ENCODE measurements at regions not wholly inside any gene's neighbourhood (a gene's known extent, or its start where the extent isn't known, plus 50 kb on each side); places are given as distances from the start of the nearest gene placed in this dataset.
"Not testable (repeated sequence)": the region's sequence is repeated elsewhere in the genome, so short reads cannot be mapped to it uniquely, and the experiment has no call there.

DNA sequence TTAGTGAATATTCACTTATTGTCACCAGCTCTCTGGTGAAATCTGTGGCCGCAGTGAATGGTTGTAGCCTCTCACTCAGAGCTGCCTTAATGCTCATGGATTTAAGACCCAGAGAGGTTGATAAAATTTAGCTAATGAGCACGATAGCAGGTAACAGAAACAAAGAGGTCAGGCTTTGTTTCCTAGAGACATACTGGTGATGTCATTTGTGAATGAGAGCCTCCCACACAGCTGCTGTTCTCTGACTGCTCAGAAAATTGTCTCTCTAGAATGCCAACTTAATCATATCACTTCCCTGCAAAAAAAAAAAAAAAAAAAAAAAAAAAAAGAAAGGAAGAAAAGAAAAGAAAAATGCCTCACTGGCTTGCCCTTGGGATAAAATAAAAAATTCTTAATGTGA is 411.7 kb upstream of the MYT1L start:
- no peak for DNase-seq (ENCODE audit: low read depth)

DNA sequence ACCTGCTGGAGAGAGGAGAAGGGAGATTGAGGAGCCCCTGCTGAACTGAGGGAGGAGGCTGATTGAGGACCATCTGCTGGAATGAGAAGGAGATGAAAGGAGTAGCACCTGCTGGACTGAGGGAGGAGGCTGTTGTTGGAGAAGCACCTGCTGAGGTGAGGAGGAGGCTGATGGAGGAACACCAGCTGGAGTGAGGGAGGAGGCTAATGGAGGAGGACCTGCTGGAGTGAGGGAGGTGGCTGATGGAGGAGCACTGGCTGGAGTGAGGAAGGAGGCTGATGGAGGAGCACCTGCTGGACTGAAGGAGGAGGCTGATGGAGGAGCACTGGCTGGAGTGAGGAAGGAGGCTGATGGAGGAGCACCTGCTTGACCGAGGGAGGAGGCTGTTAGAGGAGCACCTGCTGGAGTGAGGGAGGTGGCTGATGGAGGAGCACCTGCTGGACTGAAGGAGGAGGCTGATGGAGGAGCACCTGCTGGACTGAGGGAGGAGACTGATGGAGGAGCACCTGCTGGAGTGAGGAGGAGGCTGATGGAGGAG is 409.2 kb upstream of the MYT1L start:
- DNase-seq (ENCODE audit: low read depth) = no peak

DNA sequence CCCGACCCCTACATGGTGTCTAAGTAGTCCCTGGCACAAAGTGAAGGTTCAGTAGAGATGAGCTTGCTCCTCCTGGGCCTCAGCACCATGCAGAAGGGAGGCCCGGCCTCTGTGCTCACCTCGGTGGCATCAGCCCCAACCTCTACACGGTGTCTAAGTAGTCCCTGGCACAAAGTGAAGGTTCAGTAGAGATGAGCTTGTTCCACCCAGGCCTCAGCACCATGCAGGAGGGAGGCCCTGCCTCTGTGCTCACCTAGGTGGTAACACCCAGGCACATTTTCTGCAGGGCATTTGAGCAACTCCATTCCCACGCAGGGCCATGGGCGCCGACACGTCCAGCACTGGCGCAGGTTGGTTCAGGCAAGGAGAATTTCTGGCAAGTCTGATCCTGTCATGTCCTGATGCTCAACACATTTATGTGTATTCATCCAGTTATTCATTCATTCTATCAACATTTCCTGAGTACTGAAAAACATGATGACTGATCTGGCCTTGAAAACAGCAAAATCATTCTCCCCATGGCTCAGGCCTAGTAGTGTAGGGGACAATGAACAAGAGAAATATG is 408.2 kb upstream of the MYT1L start:
- DNase-seq (ENCODE audit: low read depth) = no peak

DNA sequence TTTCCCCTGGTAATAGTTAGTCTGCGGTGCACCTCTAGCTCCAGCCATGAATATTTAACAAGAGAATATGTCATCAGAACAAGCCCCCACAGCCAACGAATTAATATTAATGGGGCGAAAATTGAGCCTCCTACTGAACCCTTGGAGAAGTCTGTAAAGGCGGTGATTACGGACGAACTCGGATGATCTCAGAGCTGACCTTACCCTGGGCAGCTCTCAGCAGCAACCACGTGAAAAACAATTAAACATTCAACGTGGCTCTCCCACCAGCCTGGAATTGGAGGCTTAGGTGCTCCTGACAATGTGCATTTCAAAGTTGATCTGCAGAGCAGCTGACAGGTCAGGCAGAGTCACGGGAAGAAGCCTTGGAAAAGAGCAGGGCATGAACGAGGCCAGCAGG is 407.6 kb upstream of the MYT1L start:
- no peak for DNase-seq (ENCODE audit: low read depth)

DNA sequence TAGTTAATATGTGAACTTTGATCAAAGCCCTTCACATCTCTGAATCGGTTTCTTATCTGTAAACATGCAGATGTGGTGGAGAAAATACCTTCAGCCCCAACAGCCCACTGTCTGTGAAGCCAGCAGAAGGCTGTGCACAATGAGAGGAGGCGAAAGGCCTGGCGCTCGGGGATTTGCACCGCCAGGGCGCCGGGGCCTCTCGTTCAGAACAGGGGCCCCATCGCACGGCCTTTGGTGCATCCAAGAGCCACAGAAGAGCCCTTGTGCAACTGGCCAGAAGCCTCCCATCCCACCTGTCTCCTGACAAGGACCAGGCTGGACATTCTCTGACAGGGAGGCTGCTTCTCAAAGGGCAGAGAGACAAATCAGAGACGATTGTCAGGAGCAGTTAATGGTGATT is 407.2 kb upstream of the MYT1L start:
- no peak for DNase-seq (ENCODE audit: low read depth)

DNA sequence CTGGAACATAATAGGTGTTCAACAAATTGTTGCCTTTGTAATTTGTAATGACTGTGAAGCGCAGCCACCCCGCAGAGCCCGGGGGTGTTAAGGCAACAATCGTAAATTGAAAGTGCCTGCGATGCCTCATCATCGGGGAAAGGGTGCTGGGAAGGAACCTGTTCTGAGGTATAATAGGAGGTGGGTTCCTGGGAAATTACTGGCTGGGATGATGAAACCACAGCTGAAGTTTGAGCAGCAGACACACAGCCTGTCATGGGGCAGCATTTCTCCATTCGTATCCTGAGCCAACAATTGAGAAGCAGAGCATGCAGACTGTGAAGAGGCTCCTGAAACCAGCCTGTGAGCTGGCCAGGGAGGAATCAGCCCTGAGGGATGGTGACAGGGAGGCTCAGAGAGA is 404.0 kb upstream of the MYT1L start:
- DNase-seq (ENCODE audit: low read depth) = no peak

DNA sequence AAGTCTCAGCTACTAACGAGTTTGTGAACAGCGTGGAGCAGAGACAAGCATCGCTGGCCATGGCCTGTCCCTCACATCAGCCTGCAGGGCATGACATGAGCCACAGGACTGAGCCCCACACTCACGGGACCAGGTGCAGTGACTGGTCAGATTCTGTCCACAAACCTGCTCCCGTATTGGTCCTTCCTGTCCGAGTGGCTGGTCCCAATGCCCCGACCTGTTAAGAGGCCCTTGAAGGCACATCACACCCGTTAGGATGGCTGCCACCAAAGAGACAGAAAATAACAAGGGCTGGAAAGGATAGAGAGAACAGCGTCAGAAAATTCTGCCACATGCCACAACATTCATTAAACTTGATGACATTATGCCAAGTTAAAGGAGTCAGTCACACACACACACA is 403.2 kb upstream of the MYT1L start:
- DNase-seq (ENCODE audit: low read depth) = no peak

DNA sequence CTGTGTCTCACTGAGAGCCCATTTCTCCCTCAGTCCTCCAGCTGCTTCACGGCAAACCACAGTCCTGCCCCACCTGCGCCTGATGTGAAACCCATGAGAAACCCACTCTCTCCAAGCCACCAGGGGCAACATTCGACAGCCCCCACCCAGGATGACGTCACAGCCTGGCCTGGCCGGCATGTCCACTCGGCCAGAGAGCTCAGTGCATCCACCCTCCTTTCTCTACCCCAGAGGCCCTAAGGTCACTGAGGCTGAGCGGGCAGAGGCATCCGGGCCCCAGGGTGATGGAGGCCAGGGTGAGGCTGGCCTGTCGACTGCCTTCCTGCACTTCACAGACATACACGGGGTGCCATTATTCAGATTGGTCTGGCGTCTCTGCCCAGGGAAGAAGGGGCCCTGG is 402.7 kb upstream of the MYT1L start:
- no peak for DNase-seq (ENCODE audit: low read depth)

DNA sequence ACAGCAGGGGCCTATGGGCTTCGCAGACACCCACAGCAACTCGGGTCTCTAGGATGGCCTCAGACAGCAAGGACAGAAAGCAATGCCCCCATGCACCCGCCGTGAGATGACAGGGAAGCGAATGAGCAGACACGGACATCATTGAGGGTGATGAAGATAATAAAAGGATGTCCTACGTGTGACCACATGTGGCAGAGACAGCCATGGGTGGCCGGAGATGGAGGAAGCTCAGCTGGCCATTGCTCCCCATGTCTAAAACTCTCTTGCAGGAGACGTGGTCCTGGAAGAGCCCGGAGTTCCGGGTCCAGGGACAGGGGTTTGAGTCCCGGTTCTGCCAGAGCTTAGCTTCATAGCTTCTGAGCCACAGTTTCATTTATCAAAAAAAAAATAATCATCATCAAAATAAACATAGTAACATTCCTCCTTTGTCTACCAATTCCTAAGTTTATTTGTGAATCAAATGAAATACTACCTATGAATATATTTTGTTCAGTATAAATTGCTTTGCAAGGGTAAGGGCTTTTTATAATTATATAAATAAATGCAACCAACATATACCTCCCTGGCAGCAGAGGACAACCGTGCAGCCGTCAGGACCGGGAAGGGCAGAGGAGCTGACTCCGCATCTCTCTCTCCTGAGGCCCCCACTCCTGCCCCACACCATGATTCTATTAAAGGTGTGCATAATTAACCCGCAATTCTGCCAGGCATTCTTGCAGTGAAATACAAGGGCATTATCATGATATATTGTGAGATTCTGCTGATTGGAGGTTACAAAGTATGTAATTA is 401.4 kb upstream of the MYT1L start:
- no peak for DNase-seq (ENCODE audit: low read depth)

DNA sequence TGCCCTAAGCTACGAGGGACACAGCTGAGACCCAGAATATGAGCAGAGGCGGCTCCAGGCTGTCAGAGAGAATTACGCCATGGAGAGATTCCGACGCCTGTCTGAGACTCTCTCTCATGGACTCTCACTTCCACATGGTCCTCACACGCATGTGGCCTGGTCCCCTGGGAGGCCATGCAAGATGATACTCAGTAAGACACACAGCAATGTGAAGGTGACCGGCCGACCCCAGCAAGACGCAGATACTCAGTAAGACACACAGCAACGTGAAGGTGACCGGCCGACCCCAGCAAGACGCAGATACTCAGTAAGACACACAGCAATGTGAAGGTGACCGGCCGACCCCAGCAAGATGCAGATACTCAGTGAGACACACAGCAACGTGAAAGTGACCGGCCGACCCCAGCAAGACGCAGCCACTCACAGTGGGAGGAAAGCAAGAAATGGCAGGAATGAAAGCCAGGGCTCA is 400.8 kb upstream of the MYT1L start:
- no peak for DNase-seq (ENCODE audit: low read depth)

DNA sequence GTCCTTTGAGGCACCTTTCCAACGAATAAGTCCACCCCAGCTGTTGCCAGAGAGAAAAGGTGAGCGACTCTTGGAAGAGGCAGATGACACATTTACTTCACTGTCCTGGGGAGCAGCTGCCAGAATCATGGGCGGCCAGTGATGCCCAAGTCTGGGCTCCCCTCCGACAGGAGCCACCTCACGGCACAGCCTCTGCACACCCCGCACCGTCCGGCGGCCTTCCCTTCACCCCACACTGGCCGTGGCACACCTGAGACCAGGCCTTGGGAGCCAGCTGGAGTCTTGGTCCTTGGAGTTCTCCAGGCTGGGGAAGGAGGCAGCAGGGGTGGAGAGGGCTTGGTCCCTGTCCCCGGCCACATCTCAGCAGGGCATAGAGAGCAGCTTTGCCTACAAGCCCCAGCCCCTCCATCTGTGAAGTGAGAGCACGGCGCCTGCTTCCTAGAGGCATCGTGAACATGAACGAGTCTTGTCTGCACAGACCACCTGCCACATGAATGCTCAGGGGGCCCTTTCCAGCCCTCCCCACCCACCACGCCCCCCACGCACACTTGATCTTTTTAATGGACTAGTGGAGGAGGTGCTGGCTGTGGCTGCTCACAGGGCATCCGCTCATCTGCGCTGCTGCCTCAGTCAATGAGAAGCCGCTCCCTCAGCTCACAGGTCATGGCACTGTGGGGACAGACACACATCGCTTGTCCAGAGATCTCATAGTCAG is 400.2 kb upstream of the MYT1L start:
- no peak for DNase-seq (ENCODE audit: low read depth)

DNA sequence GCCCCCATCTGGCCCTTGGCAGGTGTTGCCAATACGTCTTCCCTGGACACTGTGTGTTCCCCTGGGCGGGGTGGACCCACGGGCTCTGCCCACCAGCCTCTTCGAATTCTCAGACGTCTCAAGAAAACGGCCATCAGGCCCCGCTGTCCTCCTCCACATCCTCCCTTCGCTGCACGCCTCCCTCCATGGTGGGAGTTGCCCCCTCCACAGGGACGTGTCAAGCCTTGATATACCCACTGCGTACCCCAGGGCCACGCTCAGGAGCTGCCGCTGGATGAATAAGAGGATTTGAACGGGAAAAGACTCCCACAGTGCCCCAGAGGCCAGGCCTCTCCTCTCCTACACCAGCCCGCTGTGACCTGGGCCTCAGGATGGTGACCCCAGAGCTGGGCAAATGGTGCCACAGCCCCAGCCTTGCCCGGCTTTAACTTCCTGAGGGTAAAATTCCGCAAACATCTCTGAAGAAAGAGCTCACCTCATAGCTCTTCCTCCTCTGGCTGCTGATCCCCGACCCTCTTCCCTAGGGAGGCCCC is 399.3 kb upstream of the MYT1L start:
- no peak for DNase-seq (ENCODE audit: low read depth)

DNA sequence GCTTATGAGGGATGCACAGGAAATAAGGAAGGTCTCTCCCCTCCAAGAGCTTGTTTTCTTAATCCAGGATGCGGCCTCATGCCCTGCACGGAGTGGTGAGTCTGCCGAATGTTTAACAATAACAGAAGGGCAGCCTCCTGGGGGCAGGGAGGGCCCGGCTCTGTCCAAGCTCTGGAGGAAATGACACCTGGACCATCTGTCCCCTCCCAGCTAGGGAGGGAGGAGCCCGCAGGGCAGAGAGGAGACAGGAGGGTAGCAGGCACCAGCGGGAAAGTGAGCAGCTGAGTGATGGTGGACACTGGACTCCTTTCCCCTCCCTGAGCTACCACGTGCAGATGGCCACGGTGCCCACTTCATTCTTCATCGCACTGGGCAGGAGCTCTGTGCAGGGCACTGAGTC is 398.2 kb upstream of the MYT1L start:
- no peak for DNase-seq (ENCODE audit: low read depth)

DNA sequence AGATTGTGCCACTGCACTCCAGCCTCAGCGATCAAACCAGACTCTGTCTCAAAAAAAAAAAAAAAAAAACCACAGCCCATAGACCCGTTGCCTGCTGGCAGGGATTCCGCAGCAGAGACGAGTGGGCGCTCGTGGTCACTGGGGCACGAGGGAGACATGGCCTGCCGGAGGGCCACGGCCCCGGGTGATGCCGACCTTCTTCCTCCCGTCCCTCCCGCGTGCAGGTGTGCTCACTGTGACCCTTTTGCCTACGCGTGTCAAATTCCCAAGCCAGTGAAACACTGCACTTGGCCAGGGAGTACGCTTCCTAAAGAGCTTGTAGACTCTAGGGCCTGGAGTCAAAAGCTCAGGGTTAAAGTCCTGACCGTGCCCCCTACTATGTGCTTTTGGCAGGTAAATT is 397.6 kb upstream of the MYT1L start:
- no peak for DNase-seq (ENCODE audit: low read depth)

DNA sequence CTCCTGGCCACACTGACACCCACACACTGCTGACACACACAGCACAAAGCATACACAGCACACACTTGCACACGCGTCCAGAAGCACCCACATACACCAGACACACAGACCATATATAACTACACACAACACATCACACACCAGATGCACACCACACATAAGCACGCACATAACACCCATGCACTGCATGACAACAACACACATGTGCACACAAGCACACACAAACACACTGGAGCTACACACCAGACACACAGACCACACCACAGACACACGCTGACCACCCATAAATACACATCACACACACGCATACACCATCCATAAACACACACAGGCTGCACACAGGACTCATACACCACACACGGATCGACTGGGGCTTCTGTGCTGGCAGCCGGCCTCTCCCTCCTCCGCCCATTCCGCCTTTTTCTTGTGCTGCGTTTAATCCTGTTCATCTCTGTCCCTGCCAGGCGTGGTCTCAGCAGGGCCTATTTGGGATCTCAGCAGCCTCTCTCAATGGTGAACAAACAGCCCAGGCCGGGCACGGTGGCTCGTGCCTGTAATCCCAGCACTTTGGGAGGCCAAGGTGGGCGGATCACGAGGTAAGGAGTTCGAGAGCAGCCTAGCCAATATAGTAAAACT is 396.9 kb upstream of the MYT1L start:
- no peak for DNase-seq (ENCODE audit: low read depth)

DNA sequence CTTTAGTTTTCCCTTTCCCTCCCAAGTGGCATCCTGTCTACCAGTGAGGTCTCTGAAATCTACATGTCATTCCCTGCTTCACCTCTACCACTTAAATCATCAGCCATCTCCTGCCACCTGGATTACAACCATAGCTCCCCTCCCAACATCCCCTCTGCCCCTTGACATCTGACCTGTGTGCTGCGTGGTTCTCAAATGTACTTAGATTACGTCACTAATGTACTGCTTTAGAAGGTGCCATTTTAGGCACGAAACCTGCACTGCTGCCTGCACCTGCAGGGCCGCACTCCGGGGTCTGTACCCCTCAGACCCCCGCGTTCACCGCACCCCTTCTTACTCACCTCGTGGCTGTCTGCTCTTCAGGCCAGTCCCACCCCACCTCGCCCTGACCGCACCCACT is 395.1 kb upstream of the MYT1L start:
- no peak for DNase-seq (ENCODE audit: low read depth)

DNA sequence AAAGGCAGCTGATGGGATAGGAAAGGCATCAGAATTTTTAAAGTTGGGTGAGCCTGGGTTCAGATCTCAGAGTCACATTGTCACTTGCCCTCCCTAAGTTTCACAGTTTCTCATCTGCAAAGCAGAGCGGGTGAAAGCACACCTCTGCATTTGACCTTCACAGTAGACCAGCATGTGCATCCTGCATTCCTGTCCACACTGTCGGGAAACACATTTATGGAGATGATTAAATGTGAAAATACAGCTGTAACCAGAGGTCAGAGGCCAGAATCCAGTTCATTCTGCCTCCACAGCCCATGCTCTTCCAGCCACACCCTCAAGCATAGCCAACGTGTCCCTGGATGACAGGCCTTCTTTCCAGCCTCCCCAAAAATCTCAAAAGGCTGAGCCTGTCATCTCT is 392.0 kb upstream of the MYT1L start:
- DNase-seq (ENCODE audit: low read depth) = no peak

DNA sequence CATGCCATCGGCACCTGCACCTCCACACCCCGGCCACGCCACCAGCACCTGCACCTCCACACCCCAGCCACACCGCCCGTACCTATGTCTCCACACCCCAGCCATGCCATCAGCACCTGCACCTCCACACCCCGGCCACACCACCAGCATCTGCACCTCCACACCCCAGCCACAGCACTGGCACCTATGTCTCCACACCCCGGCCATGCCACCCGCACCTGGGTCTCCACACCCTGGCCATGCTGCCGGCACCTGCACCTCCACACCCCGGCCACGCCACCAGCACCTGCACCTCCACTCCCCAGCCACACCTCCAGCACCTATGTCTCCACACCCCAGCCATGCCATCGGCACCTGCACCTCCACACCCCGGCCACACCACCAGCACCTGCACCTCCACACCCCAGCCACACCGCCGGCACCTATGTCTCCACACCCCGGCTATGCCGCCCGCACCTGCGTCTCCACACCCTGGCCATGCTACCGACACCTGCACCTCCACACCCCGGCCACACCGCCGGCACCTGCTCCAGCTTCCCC is 390.3 kb upstream of the MYT1L start:
- DNase-seq (ENCODE audit: low read depth) = no peak

DNA sequence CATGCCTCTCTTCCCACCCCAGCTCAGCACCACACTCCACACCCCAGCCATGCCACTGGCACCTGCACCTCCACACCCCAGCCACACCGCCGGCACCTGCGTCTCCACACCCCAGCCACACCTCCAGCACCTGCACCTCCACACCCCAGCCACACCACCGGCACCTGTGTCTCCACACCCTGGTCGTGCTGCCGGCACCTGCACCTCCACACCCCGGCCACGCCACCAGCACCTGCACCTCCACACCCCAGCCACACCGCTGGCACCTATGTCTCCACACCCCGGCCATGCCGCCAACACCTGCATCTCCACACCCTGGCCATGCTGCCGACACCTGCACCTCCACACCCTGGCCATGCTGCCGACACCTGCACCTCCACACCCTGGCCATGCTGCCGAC is 389.7 kb upstream of the MYT1L start:
- DNase-seq (ENCODE audit: low read depth) = not testable (repeated sequence)

DNA sequence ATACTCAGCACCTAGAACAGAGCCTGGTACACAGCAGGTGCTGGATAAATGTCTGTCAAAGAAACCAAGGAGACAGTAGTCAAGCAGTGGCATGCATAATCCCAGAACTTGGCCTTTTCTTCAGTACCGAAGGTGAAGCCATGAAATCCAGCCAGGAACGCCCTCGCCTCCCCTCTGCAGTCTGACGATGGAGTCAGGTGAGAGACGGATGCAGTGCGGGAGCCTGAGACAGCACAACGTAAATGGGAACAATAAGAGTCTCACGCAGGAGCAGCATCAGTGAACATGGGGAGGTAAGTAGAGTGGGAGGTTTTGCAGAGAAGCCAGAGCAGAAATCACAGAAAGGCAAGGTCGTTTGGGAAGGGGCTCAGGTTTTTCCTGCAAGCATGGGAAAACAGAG is 389.3 kb upstream of the MYT1L start:
- no peak for DNase-seq (ENCODE audit: low read depth)

DNA sequence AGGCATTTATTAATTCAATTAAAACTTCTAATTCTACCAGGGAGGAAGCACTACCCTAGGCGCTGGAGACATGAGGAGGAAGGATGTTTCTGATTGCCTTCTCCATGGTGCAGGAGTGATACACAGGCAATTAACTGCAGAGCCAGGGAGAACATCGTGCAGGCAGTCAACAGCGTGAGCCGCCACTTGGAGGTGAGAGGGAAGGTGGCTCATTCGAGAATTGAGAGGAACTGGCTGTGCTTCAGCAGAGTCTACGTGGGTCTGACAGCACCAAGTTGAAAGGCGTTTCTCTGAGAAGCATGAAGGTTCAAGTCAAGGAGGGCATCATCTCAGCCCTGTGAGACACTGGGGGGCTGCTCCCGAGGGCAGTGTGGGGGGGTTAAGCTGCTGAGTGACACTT is 388.7 kb upstream of the MYT1L start:
- DNase-seq (ENCODE audit: low read depth) = no peak

DNA sequence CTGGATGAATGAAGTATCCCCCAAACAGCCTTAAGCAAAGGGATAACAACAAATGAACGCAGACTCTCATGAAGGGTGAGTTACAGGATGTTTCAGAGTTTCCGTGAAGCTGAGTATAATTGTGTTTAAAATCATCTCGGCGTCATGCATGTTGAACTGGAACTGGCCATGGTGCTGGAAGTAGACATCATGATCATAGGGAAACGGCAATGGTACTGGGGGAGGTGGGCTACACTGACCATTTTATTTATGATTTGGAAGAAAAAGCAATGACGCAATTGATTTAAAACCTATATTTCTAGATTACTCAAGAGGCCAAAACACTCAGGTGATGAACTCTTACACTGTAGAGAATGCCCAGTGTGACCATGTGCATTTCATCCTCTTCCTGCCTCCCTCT is 387.9 kb upstream of the MYT1L start:
- DNase-seq (ENCODE audit: low read depth) = no peak

Data from stimulated activated CD8-positive, alpha-beta memory T cell treated with anti-CD3 and anti-CD28 coated beads, Interleukin-7, amount 100 ng/mL, for 24 hours (primary cell).